ENCODE measurements at regions not wholly inside any gene's neighbourhood (a gene's known extent, or its start where the extent isn't known, plus 50 kb on each side); places are given as distances from the start of the nearest gene placed in this dataset.

- no peak for DNase-seq
Observed at GRCh38 chr7:70907259-70908247, 224.4 kb upstream of the GALNT17 start.

DNA sequence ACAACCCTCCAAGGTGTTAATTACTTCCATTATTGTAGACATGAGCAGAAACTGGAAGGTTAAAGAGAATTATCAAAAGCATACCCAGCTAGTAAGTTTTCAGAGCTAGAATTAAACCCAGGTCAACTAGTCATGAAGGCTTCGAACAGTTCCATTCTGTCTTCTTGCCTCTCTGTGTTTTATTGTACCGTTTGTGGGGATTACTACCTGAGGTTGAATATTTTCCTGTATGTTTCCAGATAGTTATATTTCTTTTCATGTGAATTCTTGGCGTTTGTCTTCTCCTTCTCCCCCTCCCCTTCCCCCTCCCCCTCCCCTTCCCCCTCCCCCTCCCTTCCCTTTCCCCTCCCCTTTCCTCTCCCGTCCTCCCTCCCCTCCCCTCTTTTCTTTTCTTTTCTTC lies 218.0 kb upstream of the GALNT17 start:
- DNase-seq = no peak

- DNase-seq = no peak
Observed at GRCh38 chr7:70915067-70915466, 216.9 kb upstream of the GALNT17 start.

DNA sequence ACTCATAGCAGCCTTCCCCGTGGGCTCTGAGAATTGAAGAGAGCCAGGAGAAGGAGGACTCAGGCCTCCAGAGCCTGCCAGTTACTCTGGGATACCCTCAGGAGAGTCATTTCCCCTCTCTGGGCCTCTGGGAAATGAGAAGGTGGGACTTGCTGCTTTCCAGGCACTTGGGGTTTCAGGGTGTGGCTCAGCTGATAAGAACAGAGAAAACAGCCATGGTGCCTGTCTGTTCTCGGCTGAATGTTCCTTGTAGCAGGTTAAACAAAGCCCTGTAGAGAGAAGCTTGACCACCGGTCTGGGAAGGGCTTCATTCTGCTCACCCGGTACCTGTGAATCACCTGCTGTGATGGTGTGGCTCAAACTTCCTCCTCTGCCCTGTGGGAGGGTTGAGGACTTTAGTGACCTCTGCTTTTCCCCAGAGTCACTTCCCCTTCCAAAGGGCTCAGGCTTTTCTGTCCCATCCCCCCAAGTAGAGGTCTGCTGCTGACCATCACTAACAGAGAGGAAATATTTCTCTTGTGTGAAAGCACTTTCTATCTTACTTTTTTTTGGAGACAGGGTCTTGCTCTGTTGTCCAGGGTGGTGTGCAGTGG lies 212.4 kb upstream of the GALNT17 start:
- DNase-seq = no peak

GRCh38 chr7:70920876-70921275 lies 211.1 kb upstream of the GALNT17 start:
- no peak for DNase-seq

DNA sequence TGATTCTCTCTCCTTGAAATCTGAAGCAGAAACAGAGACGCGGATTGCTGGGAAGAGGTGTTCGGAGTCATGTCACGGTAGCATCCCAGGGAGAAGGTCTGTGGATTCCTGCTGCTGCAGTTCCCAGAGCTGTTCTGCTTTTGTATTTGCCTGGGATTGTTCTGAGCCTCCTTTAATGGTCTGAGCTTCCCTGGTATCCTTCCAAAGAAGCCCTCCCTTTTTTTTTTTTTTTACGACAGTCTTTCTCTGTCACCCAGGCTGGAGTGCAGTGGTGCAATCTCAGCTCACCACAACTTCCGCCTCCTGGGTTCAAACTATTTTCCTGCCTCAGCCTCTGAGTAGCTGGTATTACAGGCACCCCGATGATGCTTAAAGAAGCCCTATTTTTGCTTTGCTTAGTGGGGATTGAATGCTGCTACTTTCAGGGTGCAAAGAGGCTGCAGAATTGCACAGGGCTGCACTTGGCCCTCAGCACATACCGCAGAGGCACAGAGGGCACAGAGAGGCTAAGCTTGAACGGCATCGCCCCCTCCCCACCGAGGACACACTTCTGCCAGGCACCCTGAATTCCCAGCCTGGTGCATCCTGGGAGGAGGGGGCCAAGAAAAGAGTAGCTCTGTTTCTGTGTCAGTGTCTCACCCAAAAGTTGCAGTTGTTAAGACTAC lies 208.6 kb upstream of the GALNT17 start:
- no peak for DNase-seq

DNA sequence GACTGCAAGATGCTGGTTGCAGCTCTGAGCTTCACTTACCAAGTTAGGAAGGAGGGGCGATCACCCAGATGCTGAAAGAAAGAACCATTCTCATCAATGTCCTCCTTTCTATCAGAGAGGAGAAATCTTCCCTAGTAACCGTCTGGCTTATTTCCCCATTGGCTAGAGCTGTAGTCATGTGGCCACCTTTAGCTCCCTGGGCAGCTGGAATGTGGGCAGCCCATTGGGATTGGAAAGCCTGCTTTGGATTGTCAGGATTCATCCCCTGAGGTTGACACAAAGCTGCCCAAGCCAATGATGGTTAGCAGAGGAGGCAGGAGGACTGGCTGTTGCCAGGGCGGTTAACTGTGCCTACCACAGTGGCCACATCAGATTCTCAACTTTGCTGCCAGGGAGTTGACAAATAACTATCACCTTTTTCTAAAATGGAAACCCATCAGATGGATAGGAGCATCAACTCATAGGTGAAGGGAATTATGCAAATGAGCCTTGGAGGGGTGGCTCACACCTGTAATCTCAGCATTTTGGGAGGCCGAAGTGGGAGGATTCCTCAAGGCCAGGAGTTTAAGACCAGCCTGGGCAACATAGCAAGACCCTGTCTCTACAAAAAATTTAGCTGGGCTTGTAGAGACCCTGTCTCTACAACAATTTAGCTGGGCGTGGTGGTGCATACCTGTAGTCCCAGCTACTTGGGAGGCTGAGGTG lies 206.4 kb upstream of the GALNT17 start:
- no peak for DNase-seq

GRCh38 chr7:70926666-70927065 lies 205.3 kb upstream of the GALNT17 start:
- no peak for DNase-seq

DNA sequence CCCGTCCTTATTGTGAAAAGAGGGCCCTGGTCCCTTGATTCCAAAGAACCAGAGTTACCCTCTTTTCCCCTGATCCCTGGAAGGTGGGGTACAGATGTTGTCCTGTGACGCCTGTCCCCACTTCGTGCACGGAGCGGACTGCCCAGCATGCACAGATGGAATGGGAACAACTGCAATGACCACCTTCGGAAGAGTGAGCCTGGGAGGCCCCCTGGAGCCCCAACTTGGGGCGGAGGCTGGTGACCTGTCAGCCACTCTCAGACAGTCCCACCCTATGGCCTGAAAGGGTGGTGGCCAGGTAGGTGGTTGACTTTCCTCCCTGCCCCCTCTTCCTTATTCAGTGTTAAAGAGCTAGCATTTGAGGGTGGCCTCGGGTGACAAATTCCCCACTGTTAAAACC lies 196.6 kb upstream of the GALNT17 start:
- no peak for DNase-seq

- no peak for DNase-seq
Observed at GRCh38 chr7:70935854-70936253, 196.1 kb upstream of the GALNT17 start.

DNA sequence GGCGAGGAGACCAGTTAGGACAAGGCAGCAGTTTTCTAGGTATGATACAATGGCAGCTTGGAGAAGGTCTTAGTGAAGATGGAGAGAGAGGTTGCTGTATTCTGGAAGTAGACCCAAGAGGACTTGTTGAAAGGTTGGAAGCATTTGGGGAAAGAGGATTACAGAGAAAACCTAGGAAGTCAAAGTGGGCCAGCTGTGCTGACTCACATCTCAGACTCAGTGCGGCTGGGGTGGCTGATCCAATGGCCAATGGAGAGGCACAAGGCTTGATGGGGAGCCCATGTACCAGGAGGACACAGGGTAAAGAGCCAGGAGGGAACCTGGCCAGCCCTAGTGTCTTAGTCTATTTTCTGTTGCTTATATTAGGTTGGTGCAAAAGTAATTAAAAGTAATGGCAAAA lies 194.5 kb upstream of the GALNT17 start:
- DNase-seq = no peak

GRCh38 chr7:70940597-70940996 lies 191.3 kb upstream of the GALNT17 start:
- no peak for DNase-seq

GRCh38 chr7:70942791-70943190 lies 189.2 kb upstream of the GALNT17 start:
- no peak for DNase-seq

DNA sequence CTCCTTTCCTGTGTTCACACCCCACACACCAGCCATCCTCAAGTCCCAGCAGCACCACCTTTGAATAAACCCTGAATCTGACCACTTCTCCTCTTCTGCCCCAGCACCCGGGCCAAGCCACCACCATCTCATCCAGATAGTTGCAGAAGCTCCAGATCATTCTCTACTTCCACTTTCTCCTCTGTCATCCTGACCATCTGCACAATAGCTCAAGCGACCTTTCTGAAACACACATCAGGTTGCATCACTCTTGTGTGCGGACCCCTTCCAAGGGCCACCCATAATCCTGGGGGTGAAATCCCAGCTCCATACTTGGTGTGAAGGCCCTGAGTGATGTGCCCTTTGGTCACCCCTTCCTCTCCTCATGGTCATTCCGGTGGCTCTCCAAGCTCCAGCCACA lies 187.4 kb upstream of the GALNT17 start:
- no peak for DNase-seq

DNA sequence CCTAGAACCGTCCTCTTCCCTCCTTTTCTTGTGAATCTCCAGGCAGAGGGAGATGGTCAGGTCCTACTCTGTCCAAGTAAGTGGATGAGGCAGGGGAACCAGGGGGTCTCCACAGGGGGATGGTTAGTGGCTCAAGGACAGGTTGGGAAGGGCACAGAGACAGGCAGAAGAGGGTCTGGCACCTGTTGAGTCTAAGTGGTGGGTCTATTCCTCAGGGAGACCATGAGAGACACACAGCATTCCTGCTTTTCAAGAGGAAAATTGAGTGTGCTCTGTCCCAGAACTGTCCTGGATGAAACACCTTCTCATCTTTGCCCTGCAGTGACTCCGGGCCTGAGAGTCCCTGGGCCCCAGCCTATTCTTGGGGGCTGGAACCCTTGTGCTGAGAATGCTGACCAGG lies 184.8 kb upstream of the GALNT17 start:
- DNase-seq = no peak

DNA sequence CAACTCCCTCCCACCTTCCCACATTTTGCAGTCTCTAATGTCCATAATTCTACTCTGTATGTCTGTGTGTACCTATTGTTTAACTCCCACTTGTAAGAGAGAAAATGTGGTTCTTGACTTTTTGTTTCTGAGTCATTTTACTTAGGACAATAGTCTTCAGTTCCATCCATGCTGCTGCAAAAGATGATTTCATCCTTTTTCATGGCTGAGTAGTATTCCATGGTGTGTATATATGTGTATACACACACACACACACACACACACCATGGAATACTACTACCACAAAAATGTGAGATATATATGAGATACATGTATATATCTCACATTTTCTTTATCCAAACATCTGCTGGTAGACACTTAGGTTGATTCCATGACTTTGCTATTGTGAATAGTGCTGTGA lies 182.1 kb upstream of the GALNT17 start:
- no peak for DNase-seq

GRCh38 chr7:70951271-70951962 lies 180.5 kb upstream of the GALNT17 start:
- DNase-seq = no peak

DNA sequence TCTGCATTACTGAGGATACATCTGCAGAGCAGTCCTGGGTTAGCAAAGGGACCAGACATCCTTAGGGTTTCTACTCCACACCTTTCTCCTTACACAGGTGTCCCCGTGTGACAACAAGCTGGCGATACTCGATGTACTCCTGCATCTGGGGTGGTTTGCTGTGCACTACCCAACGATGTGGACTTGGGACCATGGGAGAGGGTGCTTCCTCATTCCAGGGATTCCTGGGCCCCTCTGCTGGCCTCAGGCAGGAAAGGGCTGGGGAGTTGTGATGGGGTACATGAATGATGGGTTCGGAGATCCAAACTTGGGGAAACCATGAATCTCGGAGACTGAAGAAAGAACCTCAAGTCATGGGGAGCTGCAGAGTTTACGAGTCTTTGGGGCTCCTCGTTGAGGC lies 179.6 kb upstream of the GALNT17 start:
- DNase-seq = no peak

DNA sequence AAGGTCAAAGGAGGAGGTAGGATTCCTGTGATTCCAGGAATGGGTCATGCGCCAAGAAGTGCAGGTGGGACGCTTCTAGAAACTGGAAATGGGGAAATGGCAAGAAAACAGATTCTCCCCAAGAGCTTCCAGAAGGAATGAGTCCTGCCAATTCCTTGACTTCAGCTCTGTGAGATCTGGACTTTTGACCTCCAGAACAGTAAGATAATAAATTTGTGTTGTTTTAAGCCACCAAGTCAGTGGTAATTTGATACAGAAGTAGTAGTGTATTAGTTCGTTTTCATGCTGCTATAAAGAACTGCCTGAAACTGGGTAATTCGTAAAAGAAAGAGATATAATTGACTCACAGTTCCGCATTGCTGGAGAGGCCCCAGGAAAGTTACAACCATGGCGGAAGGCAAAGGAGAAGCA lies 178.6 kb upstream of the GALNT17 start:
- no peak for DNase-seq

DNA sequence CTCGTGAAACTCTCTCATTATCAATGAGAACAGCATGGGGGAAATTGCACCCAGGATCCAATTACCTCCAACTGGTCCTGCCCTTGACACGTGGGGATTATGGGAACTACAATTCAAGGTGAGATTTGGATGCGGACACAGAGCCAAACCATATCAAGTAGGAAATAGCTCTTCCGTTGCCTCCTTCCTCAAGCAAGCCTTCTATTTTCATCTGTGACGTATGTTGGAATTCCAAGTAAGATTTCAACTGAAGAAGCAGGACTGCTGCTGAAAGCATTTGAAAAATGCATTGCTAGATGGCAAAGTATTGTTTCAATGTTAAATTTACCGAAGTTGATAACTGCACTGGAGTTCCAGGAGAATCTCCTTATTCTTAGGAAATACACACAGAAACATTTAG lies 178.1 kb upstream of the GALNT17 start:
- no peak for DNase-seq

DNA sequence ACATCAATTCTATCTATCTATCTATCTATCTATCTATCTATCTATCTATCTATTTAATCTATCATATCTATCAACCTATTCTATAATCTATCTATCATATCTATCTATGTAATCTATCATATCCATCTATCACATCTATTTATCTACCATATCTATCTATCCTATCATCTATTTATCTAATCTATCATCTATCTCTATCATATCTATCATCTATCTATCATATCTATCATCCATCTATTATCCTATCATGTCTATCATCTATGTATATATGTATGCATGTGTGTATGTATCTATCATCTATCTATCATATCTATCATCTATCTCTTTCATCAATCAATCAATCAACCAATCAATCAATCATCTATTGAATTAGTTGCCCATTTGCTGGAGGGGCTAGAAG lies 159.3 kb upstream of the GALNT17 start:
- DNase-seq = no peak

DNA sequence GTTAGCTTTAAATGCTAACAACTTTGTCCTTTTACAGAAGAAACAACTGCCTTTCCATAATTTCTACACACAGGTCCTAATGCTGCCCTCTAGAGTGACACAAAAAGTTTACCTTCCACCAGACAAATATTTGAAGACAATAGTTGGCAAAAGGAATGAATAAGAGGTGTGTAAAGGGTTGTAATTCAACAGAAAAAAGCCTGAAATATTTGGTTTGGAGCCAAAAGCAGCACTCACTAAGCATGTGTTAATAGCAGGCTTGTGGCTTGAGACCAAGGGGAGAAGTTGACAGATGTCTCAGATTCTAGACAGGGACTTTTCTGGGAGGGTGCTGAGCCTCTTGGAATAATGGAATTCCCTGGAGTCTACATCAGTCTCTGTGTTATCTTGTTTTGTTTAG lies 156.2 kb upstream of the GALNT17 start:
- no peak for DNase-seq

- DNase-seq = no peak
Observed at GRCh38 chr7:70986297-70986696, 145.6 kb upstream of the GALNT17 start.

Measured in activated CD8-positive, alpha-beta memory T cell treated with anti-CD3 and anti-CD28 coated beads for 24 hours (primary cell).